Upper lobe of left lung (tissue), 4 donors: ENCODE measurements at regions not wholly inside any gene's neighbourhood (a gene's known extent, or its start where the extent isn't known, plus 50 kb on each side); places are given as distances from the start of the nearest gene placed in this dataset.

Experiments used
- POLR2A ChIP-seq, 4 donors: fragments of 450-650 bp; IDR thresholded peaks; one replicate each; pipeline ENCODE4 v1.5.1; 2016 to 2017; ENCODE audit warnings: antibody characterized with exemption in 4 of 4, mild to moderate bottlenecking in 2 of 4
- TF ChIP-seq, protein P1 (sequence below), 6 experiments: fragments of 450-650 bp in 4 of 6; fragments of 200-600 bp in 2 of 6; sonication (generic) in 2 of 6; IDR thresholded peaks; one replicate each; pipeline ENCODE4 v1.5.1; 2016 to 2019; ENCODE audit warnings: antibody characterized with exemption in 6 of 6

DNA sequence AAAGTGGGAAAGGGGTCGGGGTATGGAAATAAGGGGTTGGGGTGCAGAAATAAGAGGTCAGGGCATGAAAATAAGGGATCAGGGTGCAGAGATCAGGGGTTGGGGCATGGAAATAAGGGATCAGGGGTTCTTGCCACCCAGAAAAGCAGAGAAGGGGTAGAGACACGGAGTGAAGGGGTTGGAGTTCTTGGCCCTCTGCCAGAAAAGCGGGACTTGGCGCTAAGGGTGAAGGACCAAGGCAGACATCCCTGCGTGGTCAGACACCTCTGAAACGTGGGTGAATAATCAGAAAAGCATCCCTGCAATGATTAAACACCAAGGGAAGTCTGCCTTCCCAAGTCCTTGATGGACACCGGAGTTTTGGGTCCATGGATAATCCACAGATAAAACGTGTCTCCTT, 1521.6 kb upstream of the SLC39A10 start:
- TF ChIP-seq POLR2A (IDR thresholded peaks at IDR 0.05) = no peak
- TF ChIP-seq, protein P1, sequence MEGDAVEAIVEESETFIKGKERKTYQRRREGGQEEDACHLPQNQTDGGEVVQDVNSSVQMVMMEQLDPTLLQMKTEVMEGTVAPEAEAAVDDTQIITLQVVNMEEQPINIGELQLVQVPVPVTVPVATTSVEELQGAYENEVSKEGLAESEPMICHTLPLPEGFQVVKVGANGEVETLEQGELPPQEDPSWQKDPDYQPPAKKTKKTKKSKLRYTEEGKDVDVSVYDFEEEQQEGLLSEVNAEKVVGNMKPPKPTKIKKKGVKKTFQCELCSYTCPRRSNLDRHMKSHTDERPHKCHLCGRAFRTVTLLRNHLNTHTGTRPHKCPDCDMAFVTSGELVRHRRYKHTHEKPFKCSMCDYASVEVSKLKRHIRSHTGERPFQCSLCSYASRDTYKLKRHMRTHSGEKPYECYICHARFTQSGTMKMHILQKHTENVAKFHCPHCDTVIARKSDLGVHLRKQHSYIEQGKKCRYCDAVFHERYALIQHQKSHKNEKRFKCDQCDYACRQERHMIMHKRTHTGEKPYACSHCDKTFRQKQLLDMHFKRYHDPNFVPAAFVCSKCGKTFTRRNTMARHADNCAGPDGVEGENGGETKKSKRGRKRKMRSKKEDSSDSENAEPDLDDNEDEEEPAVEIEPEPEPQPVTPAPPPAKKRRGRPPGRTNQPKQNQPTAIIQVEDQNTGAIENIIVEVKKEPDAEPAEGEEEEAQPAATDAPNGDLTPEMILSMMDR (IDR thresholded peaks at IDR 0.05) = no peak
